DND-41 (cell line): ENCODE measurements at regions not wholly inside any gene's neighbourhood (a gene's known extent, or its start where the extent isn't known, plus 50 kb on each side); places are given as distances from the start of the nearest gene placed in this dataset.

Source experiments
- ATAC-seq: fragments of 200-7000 bp; cut with Tn5 transposase; 3 replicates; pipeline ENCODE4 v1.9.1; 2021; ENCODE audit warnings: low read depth; ENCODE audit not compliant: insufficient read depth
- DNase-seq: peaks from one replicate; pipeline ENCODE4 v3.0.0-alpha.2; 2020
- H2AFZ ChIP-seq: 2 replicates; pipeline ENCODE4 v1.6.0; 2012; ENCODE audit warnings: low read depth, low read length
- H3K27ac ChIP-seq: 2 replicates; pipeline ENCODE4 v1.5.1; 2012; ENCODE audit warnings: low read length, inconsistent platforms
- H3K27me3 ChIP-seq: fragments of 200-600 bp; sonication (generic); 2 replicates; pipeline ENCODE4 v1.6.0; 2012; ENCODE audit warnings: low read length, mild to moderate bottlenecking, inconsistent platforms; ENCODE audit not compliant: insufficient read depth, poor library complexity
- H3K36me3 ChIP-seq: 2 replicates; pipeline ENCODE4 v1.5.1; 2012; ENCODE audit warnings: low read length, inconsistent platforms; ENCODE audit not compliant: insufficient read depth
- H3K4me1 ChIP-seq: 2 replicates; pipeline ENCODE4 v1.5.1; 2012; ENCODE audit warnings: mild to moderate bottlenecking, low read length; ENCODE audit not compliant: insufficient read depth
- H3K4me2 ChIP-seq: 2 replicates; pipeline ENCODE4 v1.6.0; 2012; ENCODE audit warnings: mild to moderate bottlenecking, moderate library complexity, low read length, inconsistent platforms; ENCODE audit not compliant: insufficient read depth
- H3K4me3 ChIP-seq, 2 experiments: fragments of 200-600 bp in 1 of 2; shearing (Covaris generic) in 1 of 2; 2 replicates each; pipeline ENCODE4 v1.5.1; 2012 to 2016; ENCODE audit warnings: inconsistent platforms in 2 of 2, low read length in 2 of 2, mild to moderate bottlenecking in 2 of 2, low read depth in 1 of 2, moderate library complexity in 1 of 2
- H3K79me2 ChIP-seq: 2 replicates; pipeline ENCODE4 v1.6.0; 2012; ENCODE audit warnings: low read length, inconsistent platforms; ENCODE audit not compliant: insufficient read depth
- H3K9ac ChIP-seq: 2 replicates; pipeline ENCODE4 v1.6.0; 2012; ENCODE audit warnings: low read depth, mild to moderate bottlenecking, inconsistent platforms, low read length, moderate library complexity
- H3K9me3 ChIP-seq: 2 replicates; pipeline ENCODE4 v1.5.1; 2012; ENCODE audit warnings: low read length, moderate library complexity, mild to moderate bottlenecking, inconsistent platforms; ENCODE audit not compliant: insufficient read depth, severe bottlenecking
- H4K20me1 ChIP-seq: 2 replicates; pipeline ENCODE4 v1.6.0; 2012; ENCODE audit warnings: low read length; ENCODE audit not compliant: insufficient read depth
- EZH2 ChIP-seq: IDR thresholded peaks from 3 replicates; pipeline ENCODE4 v1.6.1; 2012; ENCODE audit warnings: borderline replicate concordance, low read depth, mild to moderate bottlenecking, moderate library complexity, low read length, inconsistent platforms; ENCODE audit not compliant: severe bottlenecking
- TF ChIP-seq, protein P1 (sequence below): IDR thresholded peaks from 2 replicates; pipeline ENCODE4 v1.5.1; 2012; ENCODE audit warnings: borderline replicate concordance, low read length, moderate library complexity, mild to moderate bottlenecking; ENCODE audit not compliant: poor library complexity, severe bottlenecking; ENCODE audit errors: extremely low read depth

DNA sequence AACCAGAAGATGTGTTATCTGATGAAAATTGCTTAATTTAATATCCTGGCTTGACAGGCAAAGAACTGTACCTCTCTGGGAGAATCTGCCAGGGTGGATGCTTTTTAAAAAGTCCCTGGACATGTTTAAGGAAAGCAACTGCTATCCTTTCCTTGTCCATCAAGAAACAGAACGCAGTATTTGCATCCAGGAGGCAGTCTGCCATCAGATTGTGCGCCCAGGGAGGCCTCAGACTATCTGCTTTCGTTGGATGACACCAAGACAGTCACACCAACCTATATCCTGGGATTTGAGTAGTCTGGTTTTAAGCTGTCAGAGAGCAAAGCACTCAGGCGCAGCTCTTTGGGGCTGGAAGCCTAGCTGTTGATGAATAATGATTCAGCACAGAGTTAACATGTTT, 121.9 kb downstream of the TBX5 start:
- no peak overlapping the region for H3K27ac ChIP-seq
- H3K36me3 ChIP-seq, result no peaks in the 10 kb centered on the region
- no peak overlapping the region for H3K4me3 ChIP-seq
- peaks cover 2% of the 10 kb centered on the region for H3K27me3 ChIP-seq
- no peaks in the 10 kb centered on the region for H3K4me1 ChIP-seq
- DNase-seq (no peak), ATAC-seq (no peak)
- H3K9ac ChIP-seq, result no peak overlapping the region
- H3K4me2 ChIP-seq, result no peak overlapping the region
- H3K79me2 ChIP-seq, result no peaks in the 10 kb centered on the region
- no peaks in the 10 kb centered on the region for H4K20me1 ChIP-seq
- no peak overlapping the region for H2AFZ ChIP-seq
- TF ChIP-seq, protein P1, sequence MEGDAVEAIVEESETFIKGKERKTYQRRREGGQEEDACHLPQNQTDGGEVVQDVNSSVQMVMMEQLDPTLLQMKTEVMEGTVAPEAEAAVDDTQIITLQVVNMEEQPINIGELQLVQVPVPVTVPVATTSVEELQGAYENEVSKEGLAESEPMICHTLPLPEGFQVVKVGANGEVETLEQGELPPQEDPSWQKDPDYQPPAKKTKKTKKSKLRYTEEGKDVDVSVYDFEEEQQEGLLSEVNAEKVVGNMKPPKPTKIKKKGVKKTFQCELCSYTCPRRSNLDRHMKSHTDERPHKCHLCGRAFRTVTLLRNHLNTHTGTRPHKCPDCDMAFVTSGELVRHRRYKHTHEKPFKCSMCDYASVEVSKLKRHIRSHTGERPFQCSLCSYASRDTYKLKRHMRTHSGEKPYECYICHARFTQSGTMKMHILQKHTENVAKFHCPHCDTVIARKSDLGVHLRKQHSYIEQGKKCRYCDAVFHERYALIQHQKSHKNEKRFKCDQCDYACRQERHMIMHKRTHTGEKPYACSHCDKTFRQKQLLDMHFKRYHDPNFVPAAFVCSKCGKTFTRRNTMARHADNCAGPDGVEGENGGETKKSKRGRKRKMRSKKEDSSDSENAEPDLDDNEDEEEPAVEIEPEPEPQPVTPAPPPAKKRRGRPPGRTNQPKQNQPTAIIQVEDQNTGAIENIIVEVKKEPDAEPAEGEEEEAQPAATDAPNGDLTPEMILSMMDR, result no peak
- TF ChIP-seq EZH2, result no peak
- no peaks in the 10 kb centered on the region for H3K9me3 ChIP-seq

DNA sequence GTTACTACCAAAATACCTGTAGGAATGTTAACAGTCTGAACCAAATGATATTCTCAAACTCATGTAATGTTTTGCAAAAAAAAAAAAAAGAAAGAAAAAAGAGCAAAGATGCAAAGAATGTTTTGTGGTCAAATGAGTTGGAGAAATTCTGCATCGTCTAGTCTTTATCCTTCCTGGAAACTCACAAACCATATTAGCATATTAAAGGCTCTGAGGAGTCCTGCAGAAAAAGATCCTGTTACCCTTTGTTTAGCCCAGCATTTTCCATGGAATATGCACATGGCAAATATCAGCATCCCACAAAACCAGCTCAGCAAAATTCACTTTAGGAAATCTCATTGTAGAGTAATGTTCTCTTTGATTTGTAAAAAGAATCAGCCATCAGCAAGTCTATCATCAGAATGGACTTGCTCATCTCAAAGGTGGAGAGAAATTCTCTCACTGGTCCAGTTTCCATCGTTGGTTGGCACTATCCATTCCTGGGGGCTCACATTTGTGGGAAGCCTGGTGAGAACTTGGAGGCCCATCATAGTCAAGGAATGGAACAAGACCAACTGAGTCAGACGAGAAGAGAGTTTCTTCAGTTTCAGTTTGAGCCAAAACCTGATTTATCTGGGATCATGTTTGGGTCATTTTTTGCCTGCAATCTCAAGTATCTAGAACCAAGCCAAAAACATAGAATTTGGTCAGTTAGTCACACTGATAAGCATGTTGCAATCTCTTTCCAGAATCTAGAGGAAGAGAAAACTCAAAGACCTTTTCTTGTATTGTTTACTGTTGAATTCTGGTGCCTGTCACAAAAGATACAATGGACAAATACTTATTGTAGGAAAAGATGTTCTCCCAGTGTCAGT, 129.8 kb downstream of the TBX5 start:
- Histone ChIP-seq H3K4me1 (no peaks in the 10 kb centered on the region), H3K27me3 (no peaks in the 10 kb centered on the region), H3K4me3 (no peak overlapping the region), H3K9me3 (no peaks in the 10 kb centered on the region), H3K36me3 (no peaks in the 10 kb centered on the region), H3K4me2 (no peak overlapping the region), H2AFZ (no peak overlapping the region), H3K9ac (no peak overlapping the region), H4K20me1 (no peaks in the 10 kb centered on the region), H3K27ac (no peak overlapping the region), H3K79me2 (no peaks in the 10 kb centered on the region)
- DNase-seq (no peak), ATAC-seq (no peak)
- no peak for TF ChIP-seq EZH2
- TF ChIP-seq, protein P1, result no peak

DNA sequence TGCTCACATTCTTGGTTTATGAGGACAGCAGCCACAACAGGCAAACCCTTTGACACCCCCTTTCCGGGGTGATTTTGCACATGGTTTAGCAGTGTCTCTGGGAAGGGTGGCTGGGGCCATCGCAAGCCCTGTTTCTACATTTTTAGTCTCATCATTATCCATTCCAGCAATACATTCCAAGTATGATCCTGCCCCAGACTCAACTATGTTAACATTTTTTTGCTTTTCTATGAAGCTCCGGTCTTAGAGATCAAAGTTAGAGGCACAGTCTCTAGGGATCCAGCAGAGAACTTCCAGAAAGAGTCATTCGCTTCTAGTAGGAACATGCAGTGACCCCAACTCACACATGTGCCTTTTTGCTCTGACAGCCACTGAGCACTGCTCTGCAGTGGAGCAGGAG, 130.9 kb downstream of the TBX5 start:
- Histone ChIP-seq H3K4me1 (no peaks in the 10 kb centered on the region), H2AFZ (no peak overlapping the region), H3K4me2 (no peak overlapping the region), H3K4me3 (no peak overlapping the region), H3K79me2 (no peaks in the 10 kb centered on the region), H3K9ac (no peak overlapping the region), H3K27ac (no peak overlapping the region), H4K20me1 (no peaks in the 10 kb centered on the region), H3K36me3 (no peaks in the 10 kb centered on the region), H3K9me3 (no peaks in the 10 kb centered on the region), H3K27me3 (no peaks in the 10 kb centered on the region)
- TF ChIP-seq EZH2, result no peak
- TF ChIP-seq, protein P1, result no peak
- ATAC-seq (no peak), DNase-seq (no peak)
